GM18867 (cell line): ENCODE measurements at regions not wholly inside any gene's neighbourhood (a gene's known extent, or its start where the extent isn't known, plus 50 kb on each side); places are given as distances from the start of the nearest gene placed in this dataset.
A peak's percentile ranks its signal among the peaks of the same experiment; 100 is the strongest.

ENCODE experiments used
- ATAC-seq: cut with Tn5 transposase; IDR thresholded peaks from one replicate; pipeline ENCODE4 v1.9.1; 2021; ENCODE audit warnings: mild to moderate bottlenecking, moderate library complexity; ENCODE audit not compliant: unreplicated experiment

DNA sequence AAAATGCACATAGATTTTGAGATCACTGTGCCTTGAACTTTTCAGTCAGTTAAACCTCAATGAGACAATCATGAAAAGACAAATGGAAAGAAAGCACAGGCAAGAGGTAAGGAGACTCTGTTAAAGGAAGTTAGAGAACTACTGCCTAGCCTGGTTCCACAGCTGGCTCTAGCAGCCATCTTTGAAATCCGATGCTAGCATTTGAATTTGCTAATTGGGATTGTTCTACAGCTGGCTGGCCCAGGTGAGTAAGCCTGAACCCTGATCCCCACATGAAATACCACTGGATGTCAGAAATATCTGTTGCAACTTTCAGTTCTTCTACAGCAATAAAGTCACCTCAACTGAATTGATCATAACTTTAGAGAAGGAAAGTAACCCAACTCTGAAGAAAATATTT lies 315.2 kb upstream of the CHAC2 start:
- ATAC-seq: no peak

DNA sequence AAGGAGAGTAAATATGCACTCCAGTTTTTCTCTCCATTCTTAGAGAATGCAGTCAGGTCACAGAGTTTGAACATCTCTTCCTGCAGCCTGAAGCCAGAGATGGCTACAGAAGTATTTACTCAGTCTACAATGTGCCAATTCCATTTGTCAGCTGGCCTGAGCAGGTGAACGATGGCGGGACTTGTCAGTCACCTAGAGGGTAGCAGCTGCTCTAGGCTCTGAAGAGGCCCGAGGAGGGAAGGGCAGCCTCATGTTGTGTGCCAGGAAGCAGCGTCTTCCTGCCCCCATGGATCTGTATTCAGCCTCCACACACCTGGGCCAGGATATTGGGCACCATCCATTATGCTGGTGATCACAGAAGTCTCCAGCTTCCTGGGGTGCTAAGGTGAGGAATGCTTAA lies 316.7 kb upstream of the CHAC2 start:
- ATAC-seq: no peak

DNA sequence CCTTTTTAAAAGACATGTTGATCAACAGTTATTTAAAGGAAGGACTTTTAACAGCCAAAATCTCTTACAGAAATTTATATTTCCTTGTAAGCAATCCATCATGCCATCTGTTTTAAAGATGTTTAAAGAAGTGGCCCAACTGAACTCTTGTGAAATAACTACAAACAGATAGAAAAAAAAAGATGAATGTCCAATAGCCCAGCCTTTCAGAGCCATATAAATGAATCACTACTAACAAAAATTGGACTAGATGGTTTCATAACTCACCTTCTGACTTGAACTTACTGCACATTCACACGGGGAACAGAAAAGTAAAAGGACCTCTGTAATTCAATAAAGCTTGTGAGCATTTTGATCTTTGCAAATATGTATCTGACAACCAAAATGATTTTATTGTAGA lies 319.0 kb upstream of the CHAC2 start:
- no peak for ATAC-seq

DNA sequence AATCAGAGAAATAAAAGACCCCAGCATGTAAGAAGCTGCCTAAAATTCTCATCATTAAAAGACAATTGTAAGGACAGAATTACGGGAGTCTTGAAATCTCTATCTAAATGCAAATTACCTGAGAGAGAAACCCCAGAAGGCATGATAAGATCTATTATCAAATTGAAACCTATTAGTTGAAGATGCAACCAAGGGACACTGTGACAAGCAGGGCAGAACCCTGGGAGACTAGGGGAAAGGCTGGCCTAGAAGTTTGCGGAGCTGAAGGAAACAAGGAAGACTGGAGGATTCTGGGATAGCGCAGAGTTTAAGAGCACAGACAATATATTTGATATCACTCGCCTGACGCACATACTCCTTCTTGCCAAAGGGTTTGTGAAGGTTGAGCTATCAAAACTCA lies 319.5 kb upstream of the CHAC2 start:
- ATAC-seq: no peak

DNA sequence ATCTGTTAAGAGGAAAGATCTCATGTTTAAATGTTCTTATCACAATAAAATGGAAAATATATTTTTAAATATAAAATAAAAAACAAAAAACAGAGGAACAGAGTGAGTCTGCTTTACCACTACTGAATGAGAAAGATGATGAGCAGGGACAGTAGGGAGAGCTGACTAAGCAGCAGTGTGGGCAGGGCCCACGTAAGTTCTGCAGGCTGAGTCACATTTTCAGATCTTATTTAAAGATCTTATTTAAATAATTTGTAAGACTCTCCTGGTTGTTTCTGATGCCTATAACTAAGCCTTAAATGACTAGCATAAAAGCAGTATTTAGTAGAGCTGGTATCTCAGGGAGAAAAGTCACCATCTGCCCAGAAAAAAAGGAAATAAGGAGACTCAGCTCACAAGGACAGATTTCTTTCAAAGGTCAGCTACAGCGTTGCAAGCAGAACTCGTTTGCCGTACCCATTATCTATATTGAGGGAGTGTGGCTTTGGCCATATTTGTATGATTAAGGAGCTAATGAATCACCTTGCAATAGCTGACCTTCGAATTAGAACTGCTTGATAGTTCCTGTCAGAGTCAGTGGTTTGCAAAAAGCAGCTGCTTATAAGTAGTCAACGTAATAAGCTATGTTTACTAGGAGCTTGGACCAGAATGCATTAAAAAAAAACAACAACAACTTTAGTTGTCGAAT lies 322.1 kb upstream of the CHAC2 start:
- peak; percentile 79 for ATAC-seq

DNA sequence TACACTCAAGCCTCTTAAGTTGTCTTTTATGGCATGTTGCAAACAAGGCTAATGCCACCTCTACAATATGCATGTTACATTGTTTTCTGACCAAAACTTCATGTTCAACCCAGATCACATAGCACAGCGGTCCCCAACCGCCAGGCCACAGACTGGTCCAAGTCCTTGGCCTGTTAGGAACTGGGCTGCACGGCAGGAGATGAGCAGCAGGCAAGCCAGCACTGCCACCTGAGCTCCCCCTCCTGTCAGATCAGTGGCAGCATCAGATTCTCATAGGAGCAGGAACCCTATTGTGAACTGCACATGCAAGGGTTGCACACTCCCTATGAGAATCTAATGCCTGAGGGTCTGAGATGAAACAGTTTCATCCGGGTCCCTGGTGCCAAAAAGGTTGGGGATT lies 324.8 kb upstream of the CHAC2 start:
- no peak for ATAC-seq

DNA sequence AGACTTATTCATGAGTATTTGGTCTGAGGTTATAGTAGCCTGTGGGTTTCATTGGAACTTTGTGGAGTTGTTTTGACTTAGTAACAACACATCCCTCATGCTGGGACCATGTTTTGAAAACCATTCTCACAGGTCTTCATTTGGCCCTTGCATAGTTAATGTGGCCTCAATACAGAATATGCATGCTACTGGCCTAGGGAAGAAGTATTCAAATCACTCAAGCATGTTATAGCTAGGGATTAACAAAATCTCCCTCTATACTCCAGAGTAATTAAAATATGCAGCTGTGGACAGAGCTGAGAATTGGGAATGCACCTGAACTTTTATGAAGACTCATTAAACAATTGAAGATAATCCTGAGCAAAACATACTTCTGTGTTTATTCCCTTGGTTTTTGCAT lies 325.5 kb upstream of the CHAC2 start:
- no peak for ATAC-seq

DNA sequence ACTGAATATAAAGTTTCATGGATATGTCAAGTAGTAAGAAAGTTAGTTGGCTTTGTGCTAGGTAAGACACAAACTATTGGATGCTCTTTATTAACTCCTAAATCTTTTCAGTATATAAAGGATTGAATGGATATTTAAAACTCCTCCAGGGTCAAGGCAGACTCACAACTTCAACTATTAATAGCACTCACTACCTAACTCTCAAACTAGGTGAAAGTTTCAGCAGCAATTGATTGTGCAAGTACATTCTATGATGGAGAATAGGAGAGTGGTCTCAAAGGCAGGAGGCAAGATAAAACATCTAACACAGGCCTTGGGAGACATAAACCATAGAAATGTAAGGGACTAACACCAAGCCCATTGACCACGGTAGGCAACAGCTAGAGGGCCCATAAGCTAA lies 328.9 kb upstream of the CHAC2 start:
- ATAC-seq: no peak

DNA sequence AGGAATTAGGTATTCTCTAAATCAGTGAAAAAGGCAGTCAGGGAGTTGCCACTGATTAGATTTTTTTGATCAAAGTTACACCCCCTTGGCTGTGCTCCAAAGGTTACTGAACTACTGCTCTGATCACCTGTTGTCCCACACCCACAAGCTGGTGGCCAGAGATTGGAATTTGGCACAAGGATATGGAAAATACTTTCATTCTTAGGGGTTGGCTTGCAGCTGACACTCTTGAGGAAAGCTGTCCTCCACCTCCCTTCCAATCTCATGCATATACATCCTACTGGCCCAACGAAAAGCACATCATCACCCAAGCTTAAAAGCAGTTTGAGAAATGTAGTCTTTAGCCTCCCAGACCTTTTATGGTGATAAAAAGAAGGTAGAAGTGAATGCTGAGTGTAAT lies 329.5 kb upstream of the CHAC2 start:
- ATAC-seq: no peak

DNA sequence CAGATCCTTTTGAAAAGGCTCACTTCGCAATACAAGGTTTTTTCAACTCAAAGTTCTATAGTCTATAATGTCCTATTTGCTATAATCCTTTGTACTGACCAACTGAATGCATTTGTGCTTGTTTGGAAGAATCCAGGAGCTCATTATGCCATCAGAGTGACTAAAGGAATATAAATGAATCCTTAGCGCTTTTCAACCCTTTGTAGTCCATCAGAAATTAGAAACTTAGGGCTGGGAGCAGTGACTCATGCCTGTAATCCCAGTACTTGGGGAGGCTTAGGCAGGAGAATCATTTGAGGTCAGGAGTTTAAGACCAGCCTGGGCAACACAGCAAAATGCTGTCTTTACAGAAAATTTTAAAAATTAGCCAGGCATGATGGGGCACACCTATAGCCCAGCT lies 330.2 kb upstream of the CHAC2 start:
- ATAC-seq: no peak

DNA sequence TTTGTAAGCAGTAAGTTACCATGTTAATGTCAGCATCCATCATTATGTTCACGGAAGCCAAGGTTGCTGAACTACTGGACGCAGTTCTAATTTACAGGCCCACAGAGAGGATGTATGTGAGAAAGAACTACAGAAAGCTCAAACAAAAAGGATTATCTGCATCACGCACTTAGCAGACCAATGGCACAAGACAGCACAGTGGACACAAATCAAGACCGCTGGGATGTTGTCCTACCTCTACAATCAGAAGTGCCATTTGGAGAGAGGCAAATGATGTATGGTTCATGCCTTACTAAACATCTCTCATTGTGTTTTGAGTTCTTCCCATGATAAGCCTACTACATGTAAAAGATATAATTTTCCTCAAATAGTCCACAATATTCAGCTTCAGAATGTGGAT lies 330.7 kb upstream of the CHAC2 start:
- ATAC-seq: no peak

DNA sequence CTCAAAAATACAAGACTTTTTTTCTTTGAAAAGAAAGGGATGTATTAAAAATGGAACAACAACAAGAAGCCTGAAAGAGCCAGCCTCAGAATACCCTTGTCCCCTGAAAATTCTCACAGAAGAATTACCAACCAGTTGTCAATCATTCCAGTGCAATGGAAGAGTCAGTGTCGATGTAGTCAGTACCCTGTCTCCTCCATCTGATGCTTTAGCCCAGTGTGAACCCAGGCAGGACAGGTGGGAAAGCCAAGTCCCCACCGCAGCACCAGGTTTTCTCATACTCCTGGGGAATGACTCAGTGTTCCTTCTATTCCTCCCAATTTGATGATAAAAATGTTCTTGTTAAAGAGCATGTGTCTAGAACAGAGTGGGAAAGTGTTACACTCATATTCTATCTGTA lies 332.0 kb upstream of the CHAC2 start:
- no peak for ATAC-seq

DNA sequence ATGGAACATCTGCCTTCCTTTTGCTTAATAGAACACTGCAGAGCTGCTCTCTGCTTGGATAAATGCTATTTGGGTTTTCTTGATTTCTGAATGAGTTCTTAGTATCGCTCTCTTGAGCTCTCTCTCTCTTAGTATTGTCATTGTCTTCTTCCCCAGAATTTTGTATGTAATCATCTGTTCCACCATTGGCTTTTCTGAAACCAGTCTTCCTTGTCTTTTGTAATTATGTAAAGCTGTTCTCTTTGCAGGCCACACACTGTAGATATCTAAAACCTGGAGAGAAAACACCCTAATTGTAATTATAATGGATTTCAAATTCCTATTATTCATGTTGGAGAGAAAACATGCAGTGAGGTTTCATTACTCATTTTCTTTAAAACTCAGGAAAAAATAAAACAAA lies 333.1 kb upstream of the CHAC2 start:
- ATAC-seq: no peak

DNA sequence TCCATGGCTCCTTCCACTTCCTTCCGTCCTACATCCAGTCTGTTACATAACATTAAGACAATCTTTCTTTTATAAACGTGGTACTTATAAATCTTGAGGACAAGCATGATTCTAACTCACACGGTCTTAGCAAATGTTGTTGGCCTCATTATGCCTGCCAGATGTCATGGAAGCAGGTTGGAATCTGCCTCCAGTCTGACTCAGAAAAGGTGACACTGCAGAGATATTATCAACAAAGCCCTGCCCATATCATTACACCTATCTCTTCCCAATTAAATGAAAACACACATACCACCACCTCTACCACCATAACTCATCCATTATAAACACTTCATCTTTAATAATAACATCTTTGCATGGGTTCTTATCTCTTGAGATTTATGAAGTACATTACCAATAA lies 334.7 kb upstream of the CHAC2 start:
- no peak for ATAC-seq

DNA sequence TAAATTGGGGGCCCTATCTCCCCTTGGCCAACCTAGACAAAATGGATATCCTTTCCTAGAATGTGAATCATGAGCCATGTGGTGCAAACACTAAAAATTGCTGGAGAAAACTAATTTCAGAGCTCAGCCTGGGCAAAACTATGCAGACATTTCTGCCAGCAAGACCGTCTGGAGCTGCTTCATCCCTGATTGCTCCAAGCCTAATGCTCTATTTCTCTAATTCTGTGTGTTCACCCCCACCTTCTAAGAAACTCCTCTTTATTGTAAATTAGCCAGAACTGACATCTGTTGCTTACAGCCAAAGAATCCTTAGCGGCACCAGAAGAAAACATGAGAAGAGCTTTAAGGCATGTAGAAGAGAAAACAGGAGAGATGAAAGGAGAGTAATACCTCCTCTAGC lies 337.7 kb upstream of the CHAC2 start:
- no peak for ATAC-seq

DNA sequence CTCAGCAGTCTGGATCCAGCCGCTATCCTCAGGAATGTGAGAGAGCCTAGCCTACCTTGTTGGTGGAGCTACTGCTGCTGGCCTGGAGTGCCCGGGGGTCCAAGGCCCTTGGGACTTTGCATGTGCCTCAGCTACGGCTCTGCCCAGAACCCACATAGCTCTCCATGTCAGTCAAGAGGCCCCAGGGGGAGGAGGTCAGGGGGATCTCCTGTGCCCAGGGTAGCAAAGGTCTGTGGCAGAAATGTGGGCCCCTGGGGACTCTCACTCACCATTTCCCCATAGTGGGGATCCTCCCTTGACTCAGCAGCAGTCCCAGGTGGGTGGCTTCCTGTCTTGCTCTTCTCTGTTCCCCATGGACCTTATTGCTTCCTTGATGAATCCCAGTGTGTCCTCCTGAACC lies 342.7 kb upstream of the CHAC2 start:
- no peak for ATAC-seq

DNA sequence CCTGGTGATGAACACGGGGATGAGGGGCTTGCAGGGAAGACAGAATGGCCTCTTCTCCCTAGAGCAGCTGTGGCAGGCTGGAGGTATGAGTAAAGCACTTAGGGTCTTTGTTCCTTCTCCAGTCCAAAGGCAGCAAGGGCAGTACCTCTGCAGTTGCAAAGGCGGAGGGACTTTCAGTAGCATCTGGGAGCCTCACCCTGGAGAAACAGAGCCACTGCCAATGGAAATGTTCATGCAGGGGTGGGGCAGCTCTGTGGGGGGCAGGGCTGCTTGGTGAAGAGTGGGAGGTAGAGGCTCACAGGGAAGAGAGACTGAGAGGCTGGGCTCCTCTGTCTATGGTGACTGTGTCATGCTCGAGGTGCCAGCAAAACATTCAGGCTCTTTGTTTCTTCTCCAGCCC lies 344.1 kb upstream of the CHAC2 start:
- no peak for ATAC-seq

DNA sequence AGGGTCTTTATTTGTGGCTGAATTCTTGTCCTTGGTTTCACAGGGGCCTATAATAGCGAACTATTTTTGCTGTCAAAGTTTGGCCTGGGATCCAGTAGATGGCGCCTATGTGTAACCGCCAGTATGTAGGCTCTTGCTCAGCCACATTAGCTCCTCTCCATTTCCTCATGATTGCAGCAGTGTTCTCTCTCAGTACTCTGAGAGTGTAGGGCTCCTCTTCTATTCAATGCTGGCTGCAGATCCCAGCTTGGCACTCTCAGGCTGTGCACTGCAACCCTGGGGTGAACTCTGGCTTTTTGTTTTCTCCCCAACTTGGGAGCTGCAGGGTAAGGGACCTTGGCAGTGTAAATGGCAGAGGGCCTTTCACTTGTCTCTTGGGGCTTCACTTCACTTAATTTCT lies 344.6 kb upstream of the CHAC2 start:
- ATAC-seq: peak; percentile 90

DNA sequence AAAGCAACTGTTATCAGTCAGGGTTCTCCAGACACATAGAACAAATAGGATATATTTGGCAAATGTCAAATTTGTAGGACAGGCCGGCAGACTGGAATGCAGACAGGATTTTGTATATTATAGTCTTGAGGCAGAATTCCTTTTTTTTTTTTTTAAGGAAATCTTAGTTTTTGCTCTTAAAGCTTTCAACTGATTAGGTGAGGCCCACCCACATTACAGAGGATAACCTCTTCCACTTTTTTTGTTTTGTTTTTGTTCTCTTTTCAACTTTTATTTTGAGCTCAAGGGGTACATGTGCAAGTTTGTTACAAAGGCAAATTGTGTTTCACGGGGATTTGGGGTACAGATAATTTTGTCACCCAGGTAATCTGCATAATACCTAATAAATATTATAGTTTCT lies 350.2 kb upstream of the CHAC2 start:
- no peak for ATAC-seq

DNA sequence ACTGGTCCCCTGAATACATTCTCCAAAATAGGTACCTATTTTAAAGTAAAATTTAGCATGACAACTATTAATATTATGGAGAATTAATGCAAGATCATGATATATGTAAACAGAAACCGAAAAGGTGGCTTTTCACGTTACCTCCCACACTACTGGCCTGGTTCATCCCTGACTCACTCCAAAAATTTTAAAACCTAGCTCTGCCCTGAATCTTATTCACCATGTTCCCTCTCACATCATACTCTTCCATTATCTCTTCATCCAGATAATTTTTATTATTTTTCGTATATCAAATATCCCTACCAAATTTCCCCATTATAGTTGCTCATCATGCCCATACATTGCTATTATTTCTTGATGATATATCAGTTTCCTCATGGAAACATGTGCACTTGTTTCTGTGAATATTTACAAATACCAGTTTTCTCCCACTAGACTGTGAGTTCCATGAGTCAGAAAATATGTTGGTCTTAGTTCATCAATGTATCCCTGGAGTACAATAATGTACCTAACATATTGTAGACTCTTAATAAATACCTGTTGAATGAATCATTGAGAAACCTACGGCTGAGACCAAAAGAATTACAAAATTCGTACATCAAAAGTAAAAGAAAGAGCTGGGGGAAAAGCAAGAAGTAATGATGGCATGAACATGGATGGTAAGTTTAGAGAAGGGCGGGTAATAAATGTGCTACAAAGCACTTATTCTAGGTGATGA lies 360.1 kb upstream of the CHAC2 start:
- no peak for ATAC-seq

DNA sequence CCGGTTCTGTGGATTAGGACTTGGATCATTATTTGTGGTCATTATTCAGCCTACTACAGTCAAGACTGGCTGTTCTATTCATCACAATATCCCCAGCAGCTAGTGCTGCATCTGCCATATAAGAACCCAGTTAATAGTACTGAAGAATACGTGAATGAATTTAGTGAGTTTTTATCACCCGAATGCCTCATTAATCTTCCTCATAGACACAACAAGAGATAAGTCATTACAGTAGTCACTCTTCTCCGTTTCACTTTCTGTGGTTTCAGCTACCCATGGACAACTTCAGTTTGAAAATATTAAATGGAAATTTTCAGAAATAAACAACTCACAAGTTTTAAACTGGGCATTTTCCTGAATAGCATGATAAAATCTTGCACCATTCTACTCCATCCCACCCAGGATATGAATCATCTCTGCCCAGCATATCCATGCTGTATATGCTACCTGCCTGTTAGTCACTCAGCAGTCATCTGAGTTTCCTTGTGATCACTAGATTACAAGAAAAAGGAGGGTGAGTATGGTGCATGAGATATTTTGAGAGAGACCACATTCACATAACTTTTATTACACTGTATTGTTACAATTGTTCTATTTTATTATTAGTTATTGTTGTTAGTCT lies 363.7 kb upstream of the CHAC2 start:
- ATAC-seq: peak; percentile 89

DNA sequence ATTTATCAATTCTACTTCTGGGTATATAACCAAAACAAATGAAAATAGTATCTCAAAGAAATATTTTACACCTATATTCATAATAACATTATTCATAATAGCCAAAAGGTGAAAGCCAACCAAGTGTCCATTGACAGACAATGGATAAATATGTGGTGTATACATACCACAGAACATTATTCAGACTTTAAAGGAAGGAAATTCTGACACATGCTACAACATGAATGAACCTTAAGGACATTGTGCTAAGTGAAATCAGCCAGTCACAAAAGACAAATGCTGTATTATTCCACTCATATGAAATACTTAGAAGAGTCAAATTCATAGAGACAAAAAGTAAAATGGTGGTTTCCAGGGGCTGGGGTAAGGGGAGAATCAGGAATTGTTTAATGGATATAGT lies 370.5 kb upstream of the CHAC2 start:
- no peak for ATAC-seq

DNA sequence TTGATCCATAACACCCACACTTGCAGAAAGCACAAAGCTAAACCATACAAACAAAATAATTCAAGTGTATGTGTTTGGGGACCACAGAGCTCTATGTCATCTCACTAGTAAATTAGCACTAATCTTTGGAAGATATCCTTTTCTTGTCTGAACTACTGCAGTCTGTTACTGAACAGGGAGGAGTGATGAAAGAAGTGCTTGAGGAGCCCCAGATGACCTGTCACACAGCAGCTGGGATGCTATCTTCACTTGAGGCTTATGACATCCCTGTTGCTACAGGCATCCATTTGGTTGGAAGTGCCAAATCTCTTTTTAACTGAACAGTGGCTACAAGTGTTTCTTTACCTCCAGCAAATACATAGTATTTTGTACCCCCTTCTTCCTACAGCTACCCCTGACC lies 386.3 kb upstream of the CHAC2 start:
- ATAC-seq: no peak
